ENCODE measurements at regions not wholly inside any gene's neighbourhood (a gene's known extent, or its start where the extent isn't known, plus 50 kb on each side); places are given as distances from the start of the nearest gene placed in this dataset.

DNA sequence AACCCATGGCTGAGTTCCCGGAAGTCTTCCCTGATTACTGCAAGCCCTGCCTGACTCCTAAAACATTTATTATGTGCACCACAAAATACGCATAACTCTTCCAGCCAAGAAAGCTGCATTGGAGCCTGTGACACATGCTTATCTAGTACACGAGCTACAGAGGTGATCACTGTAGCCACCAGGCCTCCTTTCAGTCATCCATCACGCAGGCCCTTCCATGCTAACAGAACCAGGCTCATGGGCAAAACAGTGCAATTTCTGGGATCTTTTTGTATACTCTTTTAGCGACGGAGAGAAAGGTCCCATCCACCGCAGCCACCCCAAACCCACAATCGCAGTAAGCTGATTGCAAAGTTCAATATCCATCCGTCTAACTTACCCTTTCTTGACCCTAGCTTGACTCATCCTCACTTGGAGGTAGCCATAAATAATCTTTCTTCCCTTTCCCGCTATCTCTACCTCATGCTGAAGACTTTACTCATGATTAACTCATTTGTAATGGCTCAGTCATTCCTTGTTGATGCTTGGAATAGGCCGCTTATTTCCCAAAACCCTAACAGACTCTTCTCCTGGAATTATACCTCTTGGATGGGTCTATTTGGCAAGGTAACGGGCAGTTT lies 1203.5 kb downstream of the TYW1 start:
- TF ChIP-seq, protein P1, sequence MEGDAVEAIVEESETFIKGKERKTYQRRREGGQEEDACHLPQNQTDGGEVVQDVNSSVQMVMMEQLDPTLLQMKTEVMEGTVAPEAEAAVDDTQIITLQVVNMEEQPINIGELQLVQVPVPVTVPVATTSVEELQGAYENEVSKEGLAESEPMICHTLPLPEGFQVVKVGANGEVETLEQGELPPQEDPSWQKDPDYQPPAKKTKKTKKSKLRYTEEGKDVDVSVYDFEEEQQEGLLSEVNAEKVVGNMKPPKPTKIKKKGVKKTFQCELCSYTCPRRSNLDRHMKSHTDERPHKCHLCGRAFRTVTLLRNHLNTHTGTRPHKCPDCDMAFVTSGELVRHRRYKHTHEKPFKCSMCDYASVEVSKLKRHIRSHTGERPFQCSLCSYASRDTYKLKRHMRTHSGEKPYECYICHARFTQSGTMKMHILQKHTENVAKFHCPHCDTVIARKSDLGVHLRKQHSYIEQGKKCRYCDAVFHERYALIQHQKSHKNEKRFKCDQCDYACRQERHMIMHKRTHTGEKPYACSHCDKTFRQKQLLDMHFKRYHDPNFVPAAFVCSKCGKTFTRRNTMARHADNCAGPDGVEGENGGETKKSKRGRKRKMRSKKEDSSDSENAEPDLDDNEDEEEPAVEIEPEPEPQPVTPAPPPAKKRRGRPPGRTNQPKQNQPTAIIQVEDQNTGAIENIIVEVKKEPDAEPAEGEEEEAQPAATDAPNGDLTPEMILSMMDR (conservative IDR thresholded peaks at IDR 0.05) = no peak
- no peak for TF ChIP-seq ZFX (IDR thresholded peaks at IDR 0.05)
- H3K27ac ChIP-seq = no peak overlapping the region

DNA sequence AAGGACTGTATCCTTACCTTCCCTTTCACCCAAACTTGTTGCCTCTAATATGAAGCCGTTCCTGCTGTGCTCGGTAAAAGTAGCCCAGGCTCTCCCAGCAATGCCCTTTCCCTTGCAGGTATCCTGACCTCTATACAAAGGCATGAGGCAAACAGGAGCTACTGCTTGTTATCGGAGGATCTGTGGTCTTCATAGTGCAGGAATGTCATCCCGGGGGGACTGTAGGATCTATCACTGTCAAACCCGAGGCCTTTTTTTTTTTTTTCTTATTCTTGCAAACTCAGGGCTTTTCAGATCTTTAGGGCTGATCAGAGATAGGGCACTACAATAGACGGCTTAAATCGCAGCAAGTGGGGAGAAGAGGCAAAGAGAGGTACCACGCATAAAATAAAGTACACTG lies 1206.6 kb downstream of the TYW1 start:
- no peak overlapping the region for H3K27ac ChIP-seq
- TF ChIP-seq, protein P1 (conservative IDR thresholded peaks at IDR 0.05) = no peak
- no peak for TF ChIP-seq ZFX (IDR thresholded peaks at IDR 0.05)

DNA sequence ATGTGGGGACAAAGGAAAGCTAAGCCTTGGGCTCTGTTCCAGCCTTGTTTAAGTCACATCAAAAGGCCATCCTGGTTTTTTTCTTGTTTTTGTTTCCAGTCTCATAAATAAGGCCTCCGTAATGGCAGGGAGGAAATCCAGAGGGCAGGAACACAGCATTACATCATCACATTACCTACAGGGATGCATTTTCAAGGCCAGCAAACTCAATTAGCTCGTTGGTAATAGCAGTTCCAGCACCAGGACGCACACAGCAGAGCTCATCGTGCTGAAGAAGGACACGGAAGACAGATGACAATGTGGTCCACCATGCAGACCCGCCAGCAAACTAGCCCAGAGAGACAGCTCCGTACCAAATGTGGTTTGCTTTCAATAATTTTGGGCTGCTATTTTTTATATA lies 1209.2 kb downstream of the TYW1 start:
- H3K27ac ChIP-seq = no peak overlapping the region
- no peak for TF ChIP-seq ZFX (IDR thresholded peaks at IDR 0.05)
- TF ChIP-seq, protein P1 (conservative IDR thresholded peaks at IDR 0.05) = no peak

DNA sequence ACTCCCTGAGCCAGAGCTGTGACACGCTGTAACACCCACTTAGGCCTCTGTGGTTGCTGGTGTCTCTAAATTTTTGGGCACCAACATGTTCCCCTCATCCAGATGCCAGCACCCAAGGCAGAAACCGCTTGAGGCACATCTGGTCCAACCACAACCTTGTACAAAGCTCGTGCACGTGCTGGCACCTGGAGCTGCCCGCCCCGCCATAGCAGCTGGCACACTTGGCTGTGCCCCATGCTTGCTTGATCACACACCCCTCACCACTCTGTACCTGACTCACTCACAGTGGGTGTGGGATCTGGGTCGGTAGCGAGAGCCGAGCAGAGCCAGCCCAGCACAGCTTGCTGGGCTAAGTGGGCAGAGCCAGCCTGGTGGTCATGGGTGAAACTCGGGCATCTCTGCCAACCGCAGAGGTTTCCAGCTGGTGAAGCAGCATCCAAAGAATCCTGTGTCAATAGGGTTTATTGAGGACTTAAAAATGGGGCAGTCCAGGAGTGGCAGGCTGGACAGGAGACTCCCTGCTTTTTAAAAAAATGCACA lies 1210.4 kb downstream of the TYW1 start:
- TF ChIP-seq ZFX (IDR thresholded peaks at IDR 0.05) = no peak
- TF ChIP-seq, protein P1 (conservative IDR thresholded peaks at IDR 0.05) = no peak
- H3K27ac ChIP-seq = no peak overlapping the region

DNA sequence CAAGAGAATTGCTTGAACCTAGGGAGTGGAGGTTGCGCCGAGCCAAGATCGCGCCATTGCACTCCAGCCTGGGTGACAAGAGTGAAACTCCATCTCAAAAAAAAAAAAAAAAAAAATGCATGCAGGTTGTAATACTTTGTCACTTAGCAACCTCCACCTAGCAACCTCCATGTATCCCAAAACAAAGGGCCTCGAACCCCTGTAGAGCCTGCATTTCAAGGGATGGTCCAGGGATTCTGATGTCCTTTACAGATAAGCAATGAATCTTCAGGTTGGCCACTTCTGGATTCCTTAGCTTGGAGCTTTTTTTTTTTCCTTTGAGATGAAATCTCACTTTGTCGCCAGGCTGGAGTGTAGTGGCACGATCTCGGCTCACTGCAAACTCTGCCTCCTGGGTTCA lies 1211.0 kb downstream of the TYW1 start:
- H3K27ac ChIP-seq = no peak overlapping the region
- no peak for TF ChIP-seq ZFX (IDR thresholded peaks at IDR 0.05)

DNA sequence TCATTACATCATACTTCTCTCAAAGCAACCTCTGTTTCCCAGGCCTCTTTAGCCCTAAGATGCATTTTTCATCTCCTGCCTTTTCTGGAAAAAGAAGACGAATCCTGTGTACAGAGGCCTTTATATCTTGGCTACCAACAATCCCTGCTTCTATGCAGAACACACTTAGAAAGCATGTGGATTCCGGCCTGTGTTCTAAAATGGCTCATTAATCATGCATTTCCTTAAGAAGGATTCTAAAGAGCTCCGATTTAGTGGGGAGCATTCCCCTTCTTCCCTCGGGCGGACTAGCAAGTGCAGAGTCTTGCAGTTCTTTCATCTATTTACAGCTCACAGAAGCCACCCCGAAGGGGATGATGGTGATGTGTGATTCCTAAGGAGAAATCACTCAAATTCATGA lies 1212.9 kb downstream of the TYW1 start:
- TF ChIP-seq, protein P1 (conservative IDR thresholded peaks at IDR 0.05) = no peak
- TF ChIP-seq ZFX (IDR thresholded peaks at IDR 0.05) = no peak
- no peak overlapping the region for H3K27ac ChIP-seq

DNA sequence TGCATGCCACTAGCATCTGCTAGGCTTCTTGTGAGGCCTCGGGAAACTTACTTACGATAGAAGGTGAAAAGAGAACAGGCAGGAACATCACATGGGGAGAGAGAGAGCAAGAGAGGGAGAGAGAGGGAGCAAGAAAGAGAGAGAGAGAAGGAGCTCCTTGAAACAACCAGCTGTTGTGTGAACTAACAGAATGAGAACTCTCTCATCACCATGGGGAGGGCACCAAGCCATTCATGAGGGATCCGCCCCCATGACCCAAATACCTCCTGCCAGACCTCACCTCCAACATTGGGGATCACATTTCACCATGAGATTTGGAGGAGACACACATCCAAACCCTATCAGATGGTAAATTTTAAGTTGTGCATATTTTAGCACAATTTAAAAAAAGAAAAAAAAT lies 1217.2 kb downstream of the TYW1 start:
- no peak overlapping the region for H3K27ac ChIP-seq
- TF ChIP-seq, protein P1 (conservative IDR thresholded peaks at IDR 0.05) = no peak
- no peak for TF ChIP-seq ZFX (IDR thresholded peaks at IDR 0.05)

DNA sequence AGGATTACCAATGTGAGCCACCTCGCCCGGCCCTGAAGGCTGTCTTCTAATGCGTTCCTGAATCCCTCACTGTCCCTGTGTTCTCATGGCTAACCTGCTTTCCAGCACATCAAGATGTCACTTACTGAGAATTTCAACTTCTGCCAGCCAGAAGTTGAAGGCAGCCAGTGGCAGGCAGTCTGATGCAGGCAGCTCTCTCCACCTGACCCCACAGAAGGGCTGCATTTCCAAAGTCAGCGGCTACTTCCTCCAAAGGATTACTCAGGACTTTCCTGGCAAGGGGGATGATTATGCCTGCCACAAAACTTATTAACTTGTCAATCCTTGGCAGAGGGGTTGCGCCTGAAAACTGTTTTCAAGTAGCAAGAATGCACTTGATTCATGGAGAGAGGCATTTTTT lies 1219.4 kb downstream of the TYW1 start:
- no peak for TF ChIP-seq ZFX (IDR thresholded peaks at IDR 0.05)
- TF ChIP-seq, protein P1 (conservative IDR thresholded peaks at IDR 0.05) = no peak
- no peak overlapping the region for H3K27ac ChIP-seq

Measured in C4-2B (cell line).